VCaP (cell line): ENCODE measurements at regions not wholly inside any gene's neighbourhood (a gene's known extent, or its start where the extent isn't known, plus 50 kb on each side); places are given as distances from the start of the nearest gene placed in this dataset.

ENCODE experiments used
- H3K27ac ChIP-seq: fragments of 450-650 bp; 2 replicates; pipeline ENCODE4 v1.5.1; 2017
- CTCF ChIP-seq: fragments of 450-650 bp; conservative IDR thresholded peaks from 2 replicates; pipeline ENCODE4 v1.5.1; 2017; ENCODE audit warnings: mild to moderate bottlenecking, moderate library complexity

DNA sequence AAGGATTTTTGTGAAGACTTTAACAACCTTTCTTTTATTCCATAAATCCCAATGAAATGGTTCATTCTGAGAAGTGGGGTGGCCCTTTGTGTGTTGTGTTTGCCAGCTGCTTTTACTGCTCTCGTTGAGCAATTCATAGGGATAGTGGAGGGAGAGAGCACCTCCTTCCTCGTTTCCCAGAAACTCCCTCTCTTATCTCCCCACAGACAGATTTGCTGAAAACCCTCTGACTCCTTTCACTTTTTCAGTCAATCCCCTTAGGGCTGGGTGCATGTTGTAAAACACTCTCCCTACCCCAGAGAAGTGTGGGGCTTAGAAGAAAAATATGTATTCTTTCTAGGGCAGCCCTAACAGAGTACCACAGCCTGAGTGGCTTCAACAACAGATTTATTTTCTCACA lies 557.2 kb upstream of the RGMA start:
- no peak for TF ChIP-seq CTCF
- no peak overlapping the region for H3K27ac ChIP-seq

GRCh38 chr15:93645594-93645993 lies 556.6 kb upstream of the RGMA start:
- no peak for TF ChIP-seq CTCF
- no peak overlapping the region for H3K27ac ChIP-seq

- H3K27ac ChIP-seq: no peak overlapping the region
- TF ChIP-seq CTCF: no peak
Measured at GRCh38 chr15:93644595-93644994, 555.6 kb upstream of the RGMA start.

- no peak for TF ChIP-seq CTCF
- H3K27ac ChIP-seq: no peak overlapping the region
Measured at GRCh38 chr15:93640411-93640962, 551.5 kb upstream of the RGMA start.

- TF ChIP-seq CTCF: no peak
Measured at GRCh38 chr15:93631958-93632618, 543.1 kb upstream of the RGMA start.

DNA sequence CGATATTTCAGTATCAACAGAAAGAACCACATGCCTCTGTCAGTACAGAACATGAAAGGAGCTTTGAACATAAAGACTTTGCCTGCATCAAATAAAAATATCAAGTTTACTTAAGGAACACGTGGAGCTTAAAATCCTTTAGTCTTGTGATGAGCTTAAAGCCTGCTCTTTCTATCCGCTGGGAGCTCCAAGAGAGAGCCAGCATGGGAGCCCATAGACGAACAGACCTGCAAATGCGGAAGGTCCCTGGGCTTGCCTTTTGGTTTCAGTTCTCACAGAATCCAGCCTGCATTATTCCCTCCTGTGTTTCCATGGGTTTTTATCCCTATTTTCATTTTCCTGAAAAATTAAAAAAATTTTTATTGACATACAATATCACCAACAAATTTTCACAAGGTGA lies 530.6 kb upstream of the RGMA start:
- no peak overlapping the region for H3K27ac ChIP-seq
- TF ChIP-seq CTCF: no peak

More at GRCh38 chr15:93631958-93632618, 543.1 kb upstream of the RGMA start:
- H3K27ac ChIP-seq: no peak overlapping the region

GRCh38 chr15:93617443-93617842 lies 528.4 kb upstream of the RGMA start:
- H3K27ac ChIP-seq: no peak overlapping the region
- TF ChIP-seq CTCF: peak; percentile 43
